ENCODE measurements at regions not wholly inside any gene's neighbourhood (a gene's known extent, or its start where the extent isn't known, plus 50 kb on each side); places are given as distances from the start of the nearest gene placed in this dataset.
"Not testable (repeated sequence)": the region's sequence is repeated elsewhere in the genome, so short reads cannot be mapped to it uniquely, and the experiment has no call there.

GRCh38 chr18:28267878-28268625, 91.1 kb upstream of the CDH2 start:
- no peak for DNase-seq (ENCODE audit: low spot score)

GRCh38 chr18:28267276-28267675, 90.3 kb upstream of the CDH2 start:
- no peak for DNase-seq (ENCODE audit: low spot score)

- no peak for DNase-seq (ENCODE audit: low spot score)
Observed at GRCh38 chr18:28256166-28256565, 79.2 kb upstream of the CDH2 start.

- no peak for DNase-seq (ENCODE audit: low spot score)
Observed at GRCh38 chr18:28248653-28249052, 71.7 kb upstream of the CDH2 start.

GRCh38 chr18:28240626-28241025, 63.7 kb upstream of the CDH2 start:
- not testable (repeated sequence) for DNase-seq (ENCODE audit: low spot score)

GRCh38 chr18:28236487-28236886, 59.6 kb upstream of the CDH2 start:
- DNase-seq (ENCODE audit: low spot score), result no peak
